ENCODE measurements at regions not wholly inside any gene's neighbourhood (a gene's known extent, or its start where the extent isn't known, plus 50 kb on each side); places are given as distances from the start of the nearest gene placed in this dataset.
"Not testable (repeated sequence)": the region's sequence is repeated elsewhere in the genome, so short reads cannot be mapped to it uniquely, and the experiment has no call there.

DNA sequence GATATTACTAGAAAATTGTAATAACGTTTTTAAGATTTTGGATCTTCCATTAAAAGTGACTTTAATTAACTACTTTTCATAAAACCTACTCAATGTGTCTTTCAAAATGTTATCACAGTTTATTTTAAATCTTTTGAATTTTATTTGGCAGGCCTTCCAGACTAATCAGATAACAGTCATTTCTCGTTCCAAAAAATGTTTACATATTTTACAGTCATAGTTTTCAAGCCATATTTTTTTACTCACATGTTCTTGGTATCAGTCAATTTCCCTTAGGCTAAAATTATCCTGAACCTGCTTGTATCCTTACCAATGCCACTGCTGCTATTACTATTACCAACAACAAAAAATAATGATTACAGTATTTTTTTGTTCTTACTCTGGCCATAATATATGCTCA is 1783.5 kb downstream of the SLITRK5 start:
- ATAC-seq (ENCODE audit: low read depth) = no peak
- Mint-ChIP-seq H3K4me1 (no peaks in the 10 kb centered on the region), H3K36me3 (no peaks in the 10 kb centered on the region), H3K27ac (no peak overlapping the region), H3K9me3 (peaks cover 5% of the 10 kb centered on the region), H3K27me3 (no peaks in the 10 kb centered on the region), H3K4me3 (no peak overlapping the region)
- POLR2A ChIA-PET = no interaction called here
- no peak for DNase-seq

DNA sequence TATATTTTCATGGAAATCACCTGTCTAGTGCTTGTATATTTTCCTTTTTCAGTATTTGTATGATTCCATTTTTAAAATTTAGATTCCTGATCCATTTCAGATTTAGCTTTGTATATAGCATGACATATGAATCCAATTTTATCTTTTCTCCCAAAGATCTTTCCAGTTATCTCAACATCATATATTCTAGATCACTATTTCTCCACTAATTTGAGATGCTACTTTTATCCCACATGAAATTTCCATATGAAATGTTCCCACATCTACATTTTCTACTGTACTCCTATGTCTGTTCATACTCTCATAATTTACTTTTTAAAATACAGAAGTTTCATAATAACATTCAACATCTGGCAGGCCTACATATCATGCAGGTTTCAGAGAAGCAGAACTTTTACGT is 1784.1 kb downstream of the SLITRK5 start:
- POLR2A ChIA-PET = no interaction called here
- no peaks in the 10 kb centered on the region for H3K4me1 Mint-ChIP-seq
- H3K4me3 Mint-ChIP-seq = no peak overlapping the region
- no peak overlapping the region for H3K27ac Mint-ChIP-seq
- ATAC-seq (ENCODE audit: low read depth) (no peak), DNase-seq (no peak)
- no peaks in the 10 kb centered on the region for H3K36me3 Mint-ChIP-seq
- no peaks in the 10 kb centered on the region for H3K27me3 Mint-ChIP-seq
- peaks cover 3% of the 10 kb centered on the region for H3K9me3 Mint-ChIP-seq

DNA sequence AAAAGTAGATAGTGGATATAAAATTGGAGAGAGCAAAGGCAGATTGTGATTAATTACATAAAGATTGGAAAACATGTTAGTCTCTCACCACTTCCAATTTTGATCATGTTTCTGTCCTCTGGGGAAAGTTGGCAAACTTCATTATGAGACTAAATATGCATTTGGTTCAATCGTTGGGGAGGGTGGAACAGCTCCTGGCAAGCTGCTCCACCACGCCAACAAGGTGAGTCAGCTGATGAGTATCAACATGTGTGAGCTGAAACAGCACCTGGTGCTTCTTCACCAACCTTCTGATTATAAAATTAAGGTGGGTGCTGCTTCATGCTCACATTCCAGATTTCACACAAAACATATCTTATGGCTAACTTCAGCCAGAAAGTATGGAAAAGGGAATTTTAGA is 1784.6 kb downstream of the SLITRK5 start:
- ATAC-seq (ENCODE audit: low read depth) (no peak), DNase-seq (no peak)
- Mint-ChIP-seq H3K4me3 (no peak overlapping the region), H3K27me3 (no peaks in the 10 kb centered on the region), H3K36me3 (no peaks in the 10 kb centered on the region), H3K27ac (no peak overlapping the region), H3K4me1 (no peaks in the 10 kb centered on the region), H3K9me3 (peaks cover 3% of the 10 kb centered on the region)
- POLR2A ChIA-PET = no interaction called here

DNA sequence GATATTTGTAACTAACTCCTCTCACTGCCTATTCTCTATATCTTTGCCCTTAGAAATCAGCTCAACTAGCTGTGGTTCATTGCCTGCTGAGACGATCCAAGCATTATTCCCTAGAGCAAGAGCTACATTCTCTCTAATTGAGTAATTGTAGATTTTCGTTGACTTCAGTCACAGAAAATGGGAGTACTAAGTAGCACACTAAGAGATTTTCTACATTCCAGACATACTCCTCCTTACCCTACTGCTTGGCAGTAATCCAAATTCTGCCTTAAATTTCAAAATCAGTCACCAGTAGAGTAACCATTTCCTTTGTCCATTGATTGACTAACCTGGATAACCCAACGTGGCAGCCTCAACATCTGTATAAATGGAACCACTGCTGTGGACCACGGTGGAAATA is 1786.8 kb downstream of the SLITRK5 start:
- H3K27ac Mint-ChIP-seq = no peak overlapping the region
- ATAC-seq (ENCODE audit: low read depth) (no peak), DNase-seq (no peak)
- no peaks in the 10 kb centered on the region for H3K4me1 Mint-ChIP-seq
- peaks cover 1% of the 10 kb centered on the region for H3K9me3 Mint-ChIP-seq
- POLR2A ChIA-PET = no interaction called here
- H3K36me3 Mint-ChIP-seq = no peaks in the 10 kb centered on the region
- H3K4me3 Mint-ChIP-seq = no peak overlapping the region
- no peaks in the 10 kb centered on the region for H3K27me3 Mint-ChIP-seq

DNA sequence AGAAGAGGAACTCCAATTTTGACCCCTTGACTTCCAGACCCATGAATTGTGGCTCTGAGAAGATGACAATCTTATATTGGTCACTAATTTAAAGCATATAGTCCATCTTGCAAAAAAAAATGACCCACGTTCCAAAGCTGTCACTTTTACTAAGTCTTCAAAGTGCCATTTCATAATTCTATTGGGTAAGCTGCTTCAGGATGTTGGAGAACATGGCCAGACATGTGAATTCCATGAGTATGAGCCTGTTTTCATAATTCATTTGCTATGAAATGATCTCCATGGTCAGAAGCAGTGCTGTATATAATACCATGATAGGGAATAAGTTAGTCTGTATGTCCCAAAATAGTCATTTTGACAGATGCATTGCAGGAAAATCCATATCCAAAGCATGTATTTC is 1787.3 kb downstream of the SLITRK5 start:
- Mint-ChIP-seq H3K4me1 (no peaks in the 10 kb centered on the region), H3K4me3 (no peak overlapping the region), H3K9me3 (peaks cover 1% of the 10 kb centered on the region), H3K27me3 (no peaks in the 10 kb centered on the region), H3K36me3 (no peaks in the 10 kb centered on the region), H3K27ac (no peak overlapping the region)
- POLR2A ChIA-PET = no interaction called here
- no peak for ATAC-seq (ENCODE audit: low read depth)
- DNase-seq = no peak

DNA sequence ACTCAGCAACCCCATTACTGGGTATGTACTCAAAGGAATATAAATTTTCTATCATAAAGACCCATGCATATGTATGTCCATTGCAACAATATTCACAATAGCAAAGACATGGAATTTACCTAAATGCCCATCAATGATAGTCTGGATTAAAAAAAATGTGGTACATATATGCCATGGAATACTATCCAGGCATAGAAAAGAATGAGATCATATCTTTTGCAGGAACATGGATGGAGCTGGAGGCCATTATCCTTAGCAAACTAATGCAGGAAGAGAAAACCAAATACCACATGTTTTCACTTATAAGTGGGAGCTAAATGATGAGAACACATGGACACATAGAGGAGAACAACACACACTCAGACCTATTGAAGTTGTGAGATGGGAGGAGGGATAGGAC is 1789.7 kb downstream of the SLITRK5 start:
- ATAC-seq (ENCODE audit: low read depth); H3K4me1 Mint-ChIP-seq; H3K27ac Mint-ChIP-seq; H3K4me3 Mint-ChIP-seq; H3K36me3 Mint-ChIP-seq; H3K27me3 Mint-ChIP-seq; H3K9me3 Mint-ChIP-seq; DNase-seq; POLR2A ChIA-PET: not testable (repeated sequence)

DNA sequence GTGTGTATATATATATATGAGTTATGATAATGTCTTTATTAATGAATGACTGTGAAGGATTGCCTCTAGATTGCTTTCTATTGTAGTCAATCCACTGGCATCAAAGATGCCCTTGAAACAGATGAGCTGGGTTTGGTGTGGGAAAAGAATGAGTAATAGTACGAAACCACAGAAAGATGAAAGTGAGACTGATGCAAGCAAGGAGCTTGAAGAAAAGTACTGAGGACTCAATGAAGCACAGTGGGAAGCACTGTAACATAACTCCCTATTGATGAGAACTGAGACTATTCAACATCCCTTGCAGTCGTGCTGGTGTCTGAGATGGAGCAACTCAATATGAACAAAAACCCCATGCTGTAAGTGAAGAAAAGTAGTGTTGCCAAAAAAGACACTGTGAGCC is 1794.2 kb downstream of the SLITRK5 start:
- Mint-ChIP-seq H3K4me1 (peaks cover 4% of the 10 kb centered on the region), H3K4me3 (no peak overlapping the region)

DNA sequence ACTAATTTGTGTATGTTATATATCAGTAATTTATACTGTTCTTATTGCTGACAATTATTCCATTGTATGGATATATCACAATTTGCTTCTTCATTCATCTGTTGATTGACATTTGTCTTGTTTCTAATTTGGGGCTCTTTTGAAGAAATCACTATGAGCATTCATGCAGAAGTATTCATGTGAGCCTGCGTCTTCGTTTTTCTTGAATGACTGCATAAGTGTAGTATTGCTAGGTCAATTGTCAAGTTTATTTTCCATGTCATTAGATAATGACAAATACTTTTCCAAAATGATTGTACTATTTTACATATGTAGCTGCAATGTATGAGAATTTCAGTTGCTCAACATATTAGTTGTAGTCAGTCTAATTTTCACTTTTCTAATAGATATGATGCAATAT is 1796.9 kb downstream of the SLITRK5 start:
- POLR2A ChIA-PET = no interaction called here
- ATAC-seq (ENCODE audit: low read depth) (no peak), DNase-seq (no peak)
- Mint-ChIP-seq H3K27me3 (no peaks in the 10 kb centered on the region), H3K4me3 (no peak overlapping the region), H3K27ac (no peak overlapping the region), H3K36me3 (no peaks in the 10 kb centered on the region), H3K9me3 (no peaks in the 10 kb centered on the region), H3K4me1 (peaks cover 4% of the 10 kb centered on the region)

More for the DNA sequence above, 1794.2 kb downstream of the SLITRK5 start:
- POLR2A ChIA-PET = no interaction called here
- Mint-ChIP-seq H3K27ac (no peak overlapping the region), H3K27me3 (no peaks in the 10 kb centered on the region), H3K9me3 (no peaks in the 10 kb centered on the region), H3K36me3 (no peaks in the 10 kb centered on the region)
- ATAC-seq (ENCODE audit: low read depth) (no peak), DNase-seq (no peak)

DNA sequence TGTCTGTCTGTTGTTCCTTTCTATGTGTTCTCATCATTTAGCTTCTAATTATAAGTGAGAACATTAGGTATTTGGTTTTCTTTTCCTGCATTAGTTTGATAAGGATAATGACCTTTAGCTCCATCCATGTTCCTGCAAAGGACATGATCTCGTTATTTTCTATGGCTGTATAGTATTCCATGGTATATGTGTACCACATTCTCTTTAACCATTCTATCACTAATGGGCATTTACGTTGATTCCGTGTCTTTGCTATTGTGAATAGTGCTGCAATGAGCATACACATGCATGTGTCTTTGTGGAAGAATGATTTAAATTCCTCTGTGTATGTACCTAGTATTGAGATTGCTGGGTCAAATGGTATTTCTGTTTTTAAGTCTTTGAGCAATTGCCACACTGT is 1799.7 kb downstream of the SLITRK5 start:
- no peak for DNase-seq
- no peak overlapping the region for H3K27ac Mint-ChIP-seq

DNA sequence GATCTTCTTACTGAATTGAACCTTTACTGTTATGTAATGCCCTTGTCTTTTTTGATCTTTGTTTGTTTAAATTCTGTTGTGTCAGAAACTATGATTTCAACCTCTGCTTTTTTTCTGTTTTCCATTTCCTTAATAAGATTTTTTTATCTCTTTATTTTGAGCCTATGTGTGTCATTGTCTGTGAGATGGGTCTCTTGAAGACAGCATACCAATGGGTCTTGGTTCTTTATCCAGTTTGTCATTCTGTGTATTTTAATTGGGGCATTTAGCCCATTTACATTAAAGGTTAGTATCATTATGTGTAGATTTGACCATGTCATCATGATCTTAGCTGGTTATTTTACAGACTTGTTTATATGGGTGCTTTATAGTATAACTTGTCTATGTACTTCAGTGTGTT is 1803.3 kb downstream of the SLITRK5 start:
- POLR2A ChIA-PET = no interaction called here
- ATAC-seq (ENCODE audit: low read depth) (no peak), DNase-seq (no peak)
- Mint-ChIP-seq H3K27me3 (no peaks in the 10 kb centered on the region), H3K27ac (no peak overlapping the region), H3K4me1 (no peaks in the 10 kb centered on the region), H3K9me3 (peaks cover 3% of the 10 kb centered on the region), H3K4me3 (no peak overlapping the region), H3K36me3 (no peaks in the 10 kb centered on the region)

More for the DNA sequence above, 1799.7 kb downstream of the SLITRK5 start:
- POLR2A ChIA-PET = no interaction called here
- peaks cover 2% of the 10 kb centered on the region for H3K9me3 Mint-ChIP-seq
- no peaks in the 10 kb centered on the region for H3K4me1 Mint-ChIP-seq
- no peak overlapping the region for H3K4me3 Mint-ChIP-seq
- ATAC-seq (ENCODE audit: low read depth) = no peak
- H3K36me3 Mint-ChIP-seq = no peaks in the 10 kb centered on the region
- no peaks in the 10 kb centered on the region for H3K27me3 Mint-ChIP-seq

DNA sequence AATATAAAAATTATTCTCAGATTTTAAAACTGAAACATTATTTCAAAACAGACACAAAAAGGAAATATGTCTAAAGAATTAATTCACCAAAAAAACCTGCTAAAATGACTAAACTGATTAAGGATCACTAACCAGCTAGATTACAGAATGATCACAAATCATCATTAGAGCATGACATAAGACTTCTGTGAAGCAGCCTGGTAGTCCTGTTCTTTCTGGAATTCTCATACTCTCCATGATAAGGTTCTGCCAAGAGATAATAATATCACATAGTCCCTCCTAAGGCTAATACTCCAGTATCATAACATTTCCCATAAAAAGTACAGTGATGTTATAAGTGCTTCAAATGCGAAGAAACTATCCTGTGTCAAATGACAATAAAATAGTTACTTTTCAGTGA is 1814.9 kb downstream of the SLITRK5 start:
- no peaks in the 10 kb centered on the region for H3K36me3 Mint-ChIP-seq
- no peak overlapping the region for H3K4me3 Mint-ChIP-seq
- H3K27ac Mint-ChIP-seq = no peak overlapping the region
- H3K9me3 Mint-ChIP-seq = no peaks in the 10 kb centered on the region
- DNase-seq (no peak), ATAC-seq (ENCODE audit: low read depth) (no peak)
- no peaks in the 10 kb centered on the region for H3K27me3 Mint-ChIP-seq
- POLR2A ChIA-PET = no interaction called here
- no peaks in the 10 kb centered on the region for H3K4me1 Mint-ChIP-seq

DNA sequence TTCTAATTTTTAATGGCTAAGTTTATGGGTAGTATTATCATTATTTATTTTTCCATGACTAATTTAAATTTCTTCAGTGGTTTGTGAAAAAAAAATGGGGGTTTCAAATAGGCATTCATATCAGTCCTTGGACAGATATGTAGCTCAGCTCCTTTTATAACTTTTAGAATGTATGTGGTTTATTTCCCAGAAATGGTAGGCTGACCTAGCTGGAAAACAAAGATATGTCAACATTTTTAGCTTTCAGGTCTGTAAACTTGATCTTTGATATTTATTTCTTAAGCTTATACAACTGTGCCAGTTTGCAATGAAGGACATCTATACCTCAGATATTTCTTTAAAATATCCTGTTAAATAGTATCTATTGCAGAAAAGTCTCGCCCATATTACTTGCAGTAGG is 1815.5 kb downstream of the SLITRK5 start:
- Mint-ChIP-seq H3K27me3 (no peaks in the 10 kb centered on the region), H3K27ac (no peak overlapping the region), H3K4me1 (no peaks in the 10 kb centered on the region), H3K9me3 (peaks cover 3% of the 10 kb centered on the region), H3K4me3 (no peak overlapping the region), H3K36me3 (no peaks in the 10 kb centered on the region)
- POLR2A ChIA-PET = no interaction called here
- DNase-seq (no peak), ATAC-seq (ENCODE audit: low read depth) (no peak)

DNA sequence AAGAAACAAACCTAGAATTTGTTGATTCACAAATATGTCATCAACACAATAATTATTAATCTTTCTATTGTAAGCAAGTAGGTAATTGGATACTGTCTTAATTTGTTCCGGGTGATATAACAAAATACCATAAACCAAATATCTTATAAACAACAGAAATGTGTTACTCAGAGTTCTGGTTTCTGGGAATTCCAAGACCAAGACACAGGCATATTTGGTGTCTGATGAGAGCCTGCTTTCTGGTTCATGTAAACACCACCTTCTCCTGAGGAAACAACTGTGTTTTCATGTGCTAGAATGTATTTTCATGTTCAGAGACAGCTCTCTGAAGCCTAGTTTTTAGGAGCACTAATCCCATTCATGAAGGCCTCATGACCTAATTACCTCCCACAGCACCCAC is 1819.5 kb downstream of the SLITRK5 start:
- Mint-ChIP-seq H3K36me3 (no peaks in the 10 kb centered on the region), H3K4me1 (no peaks in the 10 kb centered on the region), H3K9me3 (peaks cover 8% of the 10 kb centered on the region), H3K27me3 (no peaks in the 10 kb centered on the region), H3K27ac (no peak overlapping the region), H3K4me3 (no peak overlapping the region)
- POLR2A ChIA-PET = no interaction called here
- ATAC-seq (ENCODE audit: low read depth) = no peak
- no peak for DNase-seq

DNA sequence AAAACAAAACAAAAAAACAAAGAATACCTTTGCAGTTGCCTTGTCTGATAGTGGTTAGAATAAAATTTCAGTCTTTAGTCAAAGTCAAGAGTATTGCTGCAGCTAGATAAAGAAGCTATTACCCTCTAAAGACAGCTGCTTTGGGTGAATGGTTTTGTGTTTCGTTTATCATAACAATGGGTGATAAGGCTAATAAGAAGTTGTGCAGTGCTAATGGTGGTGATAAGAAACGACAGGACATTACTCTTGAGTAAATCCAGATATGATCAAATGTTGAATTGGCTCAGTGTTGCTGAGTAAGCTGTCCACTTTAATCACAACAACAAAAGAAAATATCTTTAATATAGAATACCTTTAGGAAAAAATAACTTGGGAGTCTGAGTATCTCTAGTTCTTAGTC is 1825.3 kb downstream of the SLITRK5 start:
- Mint-ChIP-seq H3K27ac (no peak overlapping the region), H3K4me3 (no peak overlapping the region), H3K36me3 (no peaks in the 10 kb centered on the region), H3K4me1 (no peaks in the 10 kb centered on the region), H3K9me3 (peaks cover 5% of the 10 kb centered on the region), H3K27me3 (no peaks in the 10 kb centered on the region)
- DNase-seq (no peak), ATAC-seq (ENCODE audit: low read depth) (no peak)
- POLR2A ChIA-PET = no interaction called here

DNA sequence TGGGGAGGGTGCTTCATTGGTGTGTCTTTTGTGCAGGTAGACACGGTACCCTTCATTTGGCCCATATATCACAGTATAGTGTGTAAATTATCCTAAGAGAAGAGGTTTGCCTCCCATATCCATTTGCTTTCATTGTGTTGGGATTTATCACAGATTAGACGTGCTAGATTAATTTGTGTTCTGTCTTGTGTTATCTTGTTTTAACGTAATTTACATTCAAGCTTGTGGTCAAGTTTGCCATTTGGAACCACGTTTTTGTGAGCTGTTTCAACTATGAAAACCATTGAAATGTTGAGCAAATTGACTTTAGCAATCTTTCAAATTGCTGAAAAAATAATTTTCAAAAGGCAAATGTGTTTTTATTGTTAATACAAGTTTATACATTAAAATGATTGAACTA is 1826.5 kb downstream of the SLITRK5 start:
- H3K4me3 Mint-ChIP-seq = no peak overlapping the region
- H3K27me3 Mint-ChIP-seq = no peaks in the 10 kb centered on the region
- H3K27ac Mint-ChIP-seq = no peak overlapping the region
- H3K9me3 Mint-ChIP-seq = peaks cover 5% of the 10 kb centered on the region
- no peak for ATAC-seq (ENCODE audit: low read depth)
- no peaks in the 10 kb centered on the region for H3K4me1 Mint-ChIP-seq
- H3K36me3 Mint-ChIP-seq = no peaks in the 10 kb centered on the region
- no peak for DNase-seq
- POLR2A ChIA-PET = no interaction called here
